Tibial artery (tissue), 4 donors: ENCODE measurements at regions not wholly inside any gene's neighbourhood (a gene's known extent, or its start where the extent isn't known, plus 50 kb on each side); places are given as distances from the start of the nearest gene placed in this dataset.

Experiments
- DNase-seq, 2 donors: peaks; one replicate each; pipeline ENCODE4 v3.0.0-alpha.2; 2019
- H3K27ac ChIP-seq, 2 donors: fragments of 200-600 bp; sonication (generic) in 1 of 2; 1 replicate in 1 of 2; 2 replicates in 1 of 2; pipeline ENCODE4 v1.5.1; 2018 to 2019; ENCODE audit warnings: mild to moderate bottlenecking in 1 of 2
- H3K27me3 ChIP-seq, 2 donors: fragments of 200-600 bp; sonication (generic) in 1 of 2; one replicate each; pipeline versions ENCODE4 v1.5.1 to v1.6.0; 2016 to 2019
- H3K36me3 ChIP-seq, 3 donors: fragments of 200-600 bp; sonication (generic) in 2 of 3; one replicate each; pipeline ENCODE4 v1.5.1; 2016 to 2019; ENCODE audit warnings: mild to moderate bottlenecking in 2 of 3
- H3K4me1 ChIP-seq, 4 donors: fragments of 200-600 bp; sonication (generic) in 2 of 4; 1 replicate in 3 of 4; 2 replicates in 1 of 4; pipeline ENCODE4 v1.5.1; 2016 to 2019
- H3K4me3 ChIP-seq, 2 donors: fragments of 200-600 bp; sonication (generic) in 1 of 2; 1 replicate in 1 of 2; 2 replicates in 1 of 2; pipeline ENCODE4 v1.5.1; 2018 to 2019; ENCODE audit warnings: mild to moderate bottlenecking in 2 of 2
- H3K9me3 ChIP-seq, 3 donors: fragments of 200-600 bp; sonication (generic) in 1 of 3; one replicate each; pipeline ENCODE4 v1.5.1; 2016 to 2019
- CTCF ChIP-seq, 2 experiments: fragments of 200-600 bp in 1 of 2; fragments of 450-650 bp in 1 of 2; IDR thresholded peaks; one replicate each; pipeline ENCODE4 v1.5.1; 2017 to 2019; ENCODE audit warnings: antibody characterized with exemption in 2 of 2, mild to moderate bottlenecking in 1 of 2, moderate library complexity in 1 of 2
- intact Hi-C: fragments of 100-400 bp; cut with DNase I; formaldehyde crosslinking; loops from one replicate; pipeline ENCODE4 v1.15.0; 2023; ENCODE audit warnings: low total_unique reads

DNA sequence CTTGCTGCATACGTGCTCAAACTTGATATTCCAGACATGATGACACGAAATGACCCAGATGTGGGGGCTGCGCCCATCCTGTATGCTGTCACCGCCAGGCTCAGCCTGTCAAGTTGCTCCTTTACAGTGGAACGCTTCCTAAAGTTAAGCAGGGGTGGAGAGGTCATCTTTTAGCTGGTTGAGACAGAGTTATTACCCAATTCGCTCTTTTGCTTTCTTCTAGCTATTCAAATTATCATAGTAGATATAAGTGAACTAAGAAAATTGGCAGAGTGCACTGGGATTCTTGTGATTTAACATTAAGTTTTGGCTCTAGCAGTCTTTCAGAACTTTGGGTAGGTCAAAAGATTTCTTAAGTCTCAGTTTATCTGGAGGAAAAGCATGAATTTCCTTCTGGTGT is 69.8 kb upstream of the BASP1 start:
- H3K36me3 ChIP-seq: no peaks in the 10 kb centered on the region
- no peak for DNase-seq
- H3K9me3 ChIP-seq: no peaks in the 10 kb centered on the region
- no peak for TF ChIP-seq CTCF (IDR thresholded peaks at IDR 0.05)
- H3K27ac ChIP-seq: no peak overlapping the region
- intact Hi-C loops: no loop called here
- H3K4me3 ChIP-seq: no peak overlapping the region
- no peaks in the 10 kb centered on the region for H3K4me1 ChIP-seq
- H3K27me3 ChIP-seq: no peaks in the 10 kb centered on the region

DNA sequence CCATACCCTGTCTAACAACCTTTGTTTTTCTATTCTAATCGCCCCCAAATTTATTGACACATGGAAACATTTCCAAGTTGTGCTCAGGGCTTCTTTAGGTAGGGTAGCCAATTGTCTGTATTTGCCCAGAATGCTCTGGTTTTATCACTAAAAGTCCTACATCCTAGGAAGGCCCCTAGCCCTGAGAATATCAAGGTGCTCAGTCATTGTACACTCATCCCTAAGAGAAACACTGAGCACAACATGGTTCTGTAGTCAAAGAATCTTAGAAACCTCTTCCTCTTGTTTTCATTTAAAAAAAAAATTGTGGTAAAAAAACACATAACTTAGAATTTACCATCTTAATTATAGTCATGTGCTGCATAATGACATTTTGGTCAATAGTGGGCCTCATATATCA is 69.0 kb upstream of the BASP1 start:
- H3K4me3 ChIP-seq: no peak overlapping the region
- intact Hi-C loops: no loop called here
- H3K27ac ChIP-seq: no peak overlapping the region
- no peak for TF ChIP-seq CTCF (IDR thresholded peaks at IDR 0.05)
- H3K9me3 ChIP-seq: no peaks in the 10 kb centered on the region
- no peaks in the 10 kb centered on the region for H3K27me3 ChIP-seq
- H3K36me3 ChIP-seq: no peaks in the 10 kb centered on the region
- H3K4me1 ChIP-seq: no peaks in the 10 kb centered on the region
- no peak for DNase-seq

- intact Hi-C loops: no loop called here
- Histone ChIP-seq H3K36me3 (no peaks in the 10 kb centered on the region), H3K4me1 (no peaks in the 10 kb centered on the region), H3K27me3 (no peaks in the 10 kb centered on the region), H3K27ac (no peak overlapping the region), H3K4me3 (no peak overlapping the region), H3K9me3 (no peaks in the 10 kb centered on the region)
- no peak for TF ChIP-seq CTCF (IDR thresholded peaks at IDR 0.05)
- DNase-seq: no peak
Observed at GRCh38 chr5:17149786-17150185, 67.6 kb upstream of the BASP1 start.

DNA sequence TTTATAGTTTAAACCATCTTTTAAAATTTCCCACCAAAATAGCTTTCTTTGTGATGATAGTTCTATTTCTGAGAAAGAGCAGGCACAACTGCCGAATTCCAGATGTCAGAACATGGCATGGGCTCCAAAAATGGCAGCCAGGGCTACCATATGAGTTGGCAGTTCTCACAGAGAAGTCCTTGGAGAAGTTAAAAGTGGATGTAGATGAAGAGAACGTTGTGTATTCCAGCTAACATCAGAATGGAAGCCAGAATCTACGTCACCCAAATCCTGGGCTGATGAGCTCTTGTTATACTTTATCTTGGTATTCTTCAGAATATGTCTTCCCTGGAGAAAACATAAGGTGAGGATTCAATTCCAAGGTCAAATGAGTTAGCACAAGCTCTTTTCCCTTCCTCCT is 66.9 kb upstream of the BASP1 start:
- no peak for TF ChIP-seq CTCF (IDR thresholded peaks at IDR 0.05)
- intact Hi-C loops: no loop called here
- no peaks in the 10 kb centered on the region for H3K4me1 ChIP-seq
- DNase-seq: no peak
- no peak overlapping the region for H3K4me3 ChIP-seq
- H3K9me3 ChIP-seq: no peaks in the 10 kb centered on the region
- no peak overlapping the region for H3K27ac ChIP-seq
- H3K27me3 ChIP-seq: no peaks in the 10 kb centered on the region
- no peaks in the 10 kb centered on the region for H3K36me3 ChIP-seq

DNA sequence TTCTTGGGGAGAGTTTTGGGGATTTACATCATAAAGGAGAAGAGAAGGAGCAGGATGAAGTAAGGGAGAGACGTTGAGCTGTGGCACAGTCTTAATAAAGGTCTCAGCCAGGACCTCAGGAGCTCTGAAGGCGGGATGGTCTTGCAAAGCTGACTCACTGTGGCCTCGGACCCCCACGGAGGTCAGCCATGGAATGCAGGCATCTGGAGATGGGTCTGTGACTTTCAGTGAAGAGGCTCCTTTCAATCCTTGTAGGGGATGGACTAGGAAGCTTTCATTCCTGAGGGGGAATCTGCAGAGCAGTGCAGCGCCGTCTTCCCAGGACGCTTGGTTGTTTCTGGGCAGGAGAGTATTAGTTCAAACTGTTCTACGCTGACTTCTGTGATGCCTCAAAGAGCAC is 65.7 kb upstream of the BASP1 start:
- intact Hi-C loops: no loop called here
- TF ChIP-seq CTCF (IDR thresholded peaks at IDR 0.05): no peak
- Histone ChIP-seq H3K4me1 (no peaks in the 10 kb centered on the region), H3K4me3 (no peak overlapping the region), H3K9me3 (no peaks in the 10 kb centered on the region), H3K27me3 (no peaks in the 10 kb centered on the region), H3K27ac (no peak overlapping the region), H3K36me3 (no peaks in the 10 kb centered on the region)
- DNase-seq: no peak
